Amygdala (tissue), 56 donors: ENCODE measurements at regions not wholly inside any gene's neighbourhood (a gene's known extent, or its start where the extent isn't known, plus 50 kb on each side); places are given as distances from the start of the nearest gene placed in this dataset.
A peak's percentile ranks its signal among the peaks of the same experiment; 100 is the strongest.
"Not testable (repeated sequence)": the region's sequence is repeated elsewhere in the genome, so short reads cannot be mapped to it uniquely, and the experiment has no call there.

Experiments used
- DNase-seq, 56 donors: peaks; one replicate each; lab custom pipeline; 2025; lab: John Stamatoyannopoulos, UW

GRCh38 chr12:31906557-31907301 is 52.5 kb upstream of the RESF1 start:
- DNase-seq: no peak

- no peak for DNase-seq
These were observed 56.2 kb upstream of the RESF1 start for GRCh38 chr12:31903025-31903424.

GRCh38 chr12:31900271-31900670 is 58.9 kb upstream of the RESF1 start:
- no peak for DNase-seq

- no peak for DNase-seq
These were observed 60.1 kb upstream of the RESF1 start for GRCh38 chr12:31899109-31899508.

GRCh38 chr12:31897781-31898503 is 61.3 kb upstream of the RESF1 start:
- peak in 1 of 56 donors; percentile 3 for DNase-seq

- not testable (repeated sequence) for DNase-seq
These were observed 62.1 kb upstream of the RESF1 start for GRCh38 chr12:31897092-31897491.

- no peak for DNase-seq
These were observed 62.6 kb upstream of the RESF1 start for GRCh38 chr12:31896514-31897039.

GRCh38 chr12:31895449-31896150 is 63.6 kb upstream of the RESF1 start:
- DNase-seq: no peak

- DNase-seq: no peak
These were observed 68.6 kb upstream of the RESF1 start for GRCh38 chr12:31890295-31891285.

GRCh38 chr12:31887109-31887811 is 72.0 kb upstream of the RESF1 start:
- no peak for DNase-seq

GRCh38 chr12:31882682-31883081 is 76.5 kb upstream of the RESF1 start:
- not testable (repeated sequence) for DNase-seq

- DNase-seq: no peak
These were observed 78.9 kb upstream of the RESF1 start for GRCh38 chr12:31880340-31880739.

- DNase-seq: no peak
These were observed 81.3 kb upstream of the RESF1 start for GRCh38 chr12:31877884-31878283.

GRCh38 chr12:31876568-31877424 is 82.4 kb upstream of the RESF1 start:
- peak in 4 of 56 donors; percentile 2 to 21 (median 8) for DNase-seq

GRCh38 chr12:31875609-31875964 is 83.6 kb upstream of the RESF1 start:
- no peak for DNase-seq

GRCh38 chr12:31874961-31875608 is 84.1 kb upstream of the RESF1 start:
- no peak for DNase-seq

GRCh38 chr12:31872831-31873604 is 86.2 kb upstream of the RESF1 start:
- no peak for DNase-seq
